Effector memory CD8-positive, alpha-beta T cell (primary cell): ENCODE measurements at regions not wholly inside any gene's neighbourhood (a gene's known extent, or its start where the extent isn't known, plus 50 kb on each side); places are given as distances from the start of the nearest gene placed in this dataset.

Experiments used
- ATAC-seq: fragments of 150-1000 bp; cut with Tn5 transposase; replicated peaks from 2 replicates; pipeline ENCODE4 v1.10.0; 2021; ENCODE audit warnings: mild to moderate bottlenecking, moderate library complexity
- DNase-seq, 3 experiments: peaks; one replicate each; pipeline ENCODE4 v3.0.0; 2021
- H3K27ac Mint-ChIP-seq, 2 donors: one replicate each; pipeline ENCODE4 v1.8.0; 2022; ENCODE audit warnings: mild to moderate bottlenecking in 2 of 2, mixed read lengths in 2 of 2, moderate library complexity in 2 of 2
- H3K27me3 Mint-ChIP-seq, 2 donors: one replicate each; pipeline ENCODE4 v1.8.0; 2022; ENCODE audit warnings: mixed read lengths in 2 of 2
- H3K36me3 Mint-ChIP-seq: one replicate; pipeline ENCODE4 v1.8.0; 2022; ENCODE audit warnings: mild to moderate bottlenecking, moderate library complexity, mixed read lengths; ENCODE audit not compliant: insufficient read depth
- H3K4me1 Mint-ChIP-seq, 2 donors: one replicate each; pipeline ENCODE4 v1.8.0; 2022; ENCODE audit warnings: low read depth in 2 of 2, mixed read lengths in 2 of 2
- H3K4me3 Mint-ChIP-seq, 2 donors: one replicate each; pipeline ENCODE4 v1.8.0; 2022; ENCODE audit warnings: mild to moderate bottlenecking in 2 of 2, mixed read lengths in 2 of 2, moderate library complexity in 2 of 2
- H3K9me3 Mint-ChIP-seq, 2 donors: one replicate each; pipeline ENCODE4 v1.8.0; 2022; ENCODE audit warnings: mixed read lengths in 2 of 2

- ATAC-seq (no peak), DNase-seq (no peak)
- no peaks in the 10 kb centered on the region for H3K27me3 Mint-ChIP-seq
- no peaks in the 10 kb centered on the region for H3K4me1 Mint-ChIP-seq
- H3K4me3 Mint-ChIP-seq = no peak overlapping the region
- H3K27ac Mint-ChIP-seq = no peak overlapping the region
- H3K9me3 Mint-ChIP-seq = peaks cover 9 to 20% of the 10 kb centered on the region in 2 donors
- H3K36me3 Mint-ChIP-seq = no peaks in the 10 kb centered on the region
These were observed 1020.2 kb downstream of the TTLL7 start for GRCh38 chr1:82978461-82979324.

GRCh38 chr1:82972841-82973553 lies 1025.9 kb downstream of the TTLL7 start:
- DNase-seq (no peak), ATAC-seq (no peak)
- Mint-ChIP-seq H3K4me1 (no peaks in the 10 kb centered on the region), H3K27me3 (no peaks in the 10 kb centered on the region), H3K9me3 (peaks cover 5 to 15% of the 10 kb centered on the region in 2 donors), H3K4me3 (no peak overlapping the region), H3K27ac (no peak overlapping the region), H3K36me3 (no peaks in the 10 kb centered on the region)

- Mint-ChIP-seq H3K36me3 (no peaks in the 10 kb centered on the region), H3K27me3 (no peaks in the 10 kb centered on the region), H3K9me3 (peaks cover 2 to 7% of the 10 kb centered on the region in 2 donors), H3K27ac (no peak overlapping the region), H3K4me3 (no peak overlapping the region), H3K4me1 (no peaks in the 10 kb centered on the region)
- DNase-seq = no peak
- ATAC-seq = no peak
These were observed 1029.6 kb downstream of the TTLL7 start for GRCh38 chr1:82969340-82969739.

GRCh38 chr1:82962658-82963057 lies 1036.3 kb downstream of the TTLL7 start:
- Mint-ChIP-seq H3K9me3 (no peaks in the 10 kb centered on the region), H3K36me3 (no peaks in the 10 kb centered on the region), H3K27ac (no peak overlapping the region), H3K4me1 (no peaks in the 10 kb centered on the region), H3K27me3 (no peaks in the 10 kb centered on the region), H3K4me3 (no peak overlapping the region)
- no peak for ATAC-seq
- DNase-seq = no peak

- Mint-ChIP-seq H3K27ac (no peak overlapping the region), H3K4me3 (no peak overlapping the region), H3K9me3 (peaks cover 0 to 3% of the 10 kb centered on the region in 2 donors), H3K4me1 (no peaks in the 10 kb centered on the region), H3K27me3 (no peaks in the 10 kb centered on the region), H3K36me3 (no peaks in the 10 kb centered on the region)
- no peak for DNase-seq
- ATAC-seq = no peak
These were observed 1048.2 kb downstream of the TTLL7 start for GRCh38 chr1:82950606-82951200.

- peaks cover 0 to 5% of the 10 kb centered on the region in 2 donors for H3K9me3 Mint-ChIP-seq
- no peaks in the 10 kb centered on the region for H3K36me3 Mint-ChIP-seq
- no peaks in the 10 kb centered on the region for H3K4me1 Mint-ChIP-seq
- H3K27me3 Mint-ChIP-seq = no peaks in the 10 kb centered on the region
- H3K4me3 Mint-ChIP-seq = no peak overlapping the region
- no peak overlapping the region for H3K27ac Mint-ChIP-seq
- DNase-seq (no peak), ATAC-seq (no peak)
These were observed 1050.5 kb downstream of the TTLL7 start for GRCh38 chr1:82948386-82948785.

GRCh38 chr1:82947278-82947677 lies 1051.7 kb downstream of the TTLL7 start:
- Mint-ChIP-seq H3K27ac (no peak overlapping the region), H3K4me1 (no peaks in the 10 kb centered on the region), H3K4me3 (no peak overlapping the region), H3K27me3 (no peaks in the 10 kb centered on the region), H3K9me3 (peaks cover 5 to 7% of the 10 kb centered on the region in 2 donors), H3K36me3 (no peaks in the 10 kb centered on the region)
- ATAC-seq (no peak), DNase-seq (no peak)

GRCh38 chr1:82946096-82946605 lies 1052.8 kb downstream of the TTLL7 start:
- Mint-ChIP-seq H3K36me3 (no peaks in the 10 kb centered on the region), H3K9me3 (peaks cover 2 to 8% of the 10 kb centered on the region in 2 donors), H3K27ac (no peak overlapping the region), H3K4me1 (no peaks in the 10 kb centered on the region), H3K27me3 (no peaks in the 10 kb centered on the region), H3K4me3 (no peak overlapping the region)
- ATAC-seq (no peak), DNase-seq (no peak)

- Mint-ChIP-seq H3K4me3 (no peak overlapping the region), H3K4me1 (no peaks in the 10 kb centered on the region), H3K27me3 (no peaks in the 10 kb centered on the region), H3K27ac (no peak overlapping the region), H3K9me3 (peaks cover 2 to 10% of the 10 kb centered on the region in 2 donors), H3K36me3 (no peaks in the 10 kb centered on the region)
- DNase-seq = no peak
- no peak for ATAC-seq
These were observed 1054.1 kb downstream of the TTLL7 start for GRCh38 chr1:82944822-82945221.

- ATAC-seq (no peak), DNase-seq (no peak)
- H3K27me3 Mint-ChIP-seq = no peaks in the 10 kb centered on the region
- no peaks in the 10 kb centered on the region for H3K4me1 Mint-ChIP-seq
- H3K36me3 Mint-ChIP-seq = no peaks in the 10 kb centered on the region
- H3K4me3 Mint-ChIP-seq = no peak overlapping the region
- H3K9me3 Mint-ChIP-seq = peaks cover 12 to 20% of the 10 kb centered on the region in 2 donors
- no peak overlapping the region for H3K27ac Mint-ChIP-seq
These were observed 1064.9 kb downstream of the TTLL7 start for GRCh38 chr1:82934074-82934473.

- DNase-seq (no peak), ATAC-seq (no peak)
- no peak overlapping the region for H3K4me3 Mint-ChIP-seq
- no peaks in the 10 kb centered on the region for H3K4me1 Mint-ChIP-seq
- no peaks in the 10 kb centered on the region for H3K36me3 Mint-ChIP-seq
- H3K27me3 Mint-ChIP-seq = no peaks in the 10 kb centered on the region
- peaks cover 11% of the 10 kb centered on the region in 2 donors for H3K9me3 Mint-ChIP-seq
- no peak overlapping the region for H3K27ac Mint-ChIP-seq
These were observed 1066.2 kb downstream of the TTLL7 start for GRCh38 chr1:82932727-82933126.

- no peaks in the 10 kb centered on the region for H3K27me3 Mint-ChIP-seq
- H3K36me3 Mint-ChIP-seq = no peaks in the 10 kb centered on the region
- no peak overlapping the region for H3K27ac Mint-ChIP-seq
- no peak overlapping the region for H3K4me3 Mint-ChIP-seq
- no peak for ATAC-seq
- peaks cover 11% of the 10 kb centered on the region in 2 donors for H3K9me3 Mint-ChIP-seq
- DNase-seq = no peak
- H3K4me1 Mint-ChIP-seq = no peaks in the 10 kb centered on the region
These were observed 1066.7 kb downstream of the TTLL7 start for GRCh38 chr1:82932207-82932606.

GRCh38 chr1:82931006-82931405 lies 1067.9 kb downstream of the TTLL7 start:
- Mint-ChIP-seq H3K9me3 (peaks cover 4 to 9% of the 10 kb centered on the region in 2 donors), H3K27me3 (no peaks in the 10 kb centered on the region), H3K4me1 (no peaks in the 10 kb centered on the region), H3K27ac (no peak overlapping the region), H3K36me3 (no peaks in the 10 kb centered on the region), H3K4me3 (no peak overlapping the region)
- ATAC-seq (no peak), DNase-seq (no peak)
